DND-41 (cell line): ENCODE measurements at regions not wholly inside any gene's neighbourhood (a gene's known extent, or its start where the extent isn't known, plus 50 kb on each side); places are given as distances from the start of the nearest gene placed in this dataset.

Source experiments
- CTCF ChIP-seq: IDR thresholded peaks from 2 replicates; pipeline ENCODE4 v1.5.1; 2012; ENCODE audit warnings: borderline replicate concordance, low read length, moderate library complexity, mild to moderate bottlenecking; ENCODE audit not compliant: poor library complexity, severe bottlenecking; ENCODE audit errors: extremely low read depth
- EZH2 ChIP-seq: IDR thresholded peaks from 3 replicates; pipeline ENCODE4 v1.6.1; 2012; ENCODE audit warnings: borderline replicate concordance, low read depth, mild to moderate bottlenecking, moderate library complexity, low read length, inconsistent platforms; ENCODE audit not compliant: severe bottlenecking

DNA sequence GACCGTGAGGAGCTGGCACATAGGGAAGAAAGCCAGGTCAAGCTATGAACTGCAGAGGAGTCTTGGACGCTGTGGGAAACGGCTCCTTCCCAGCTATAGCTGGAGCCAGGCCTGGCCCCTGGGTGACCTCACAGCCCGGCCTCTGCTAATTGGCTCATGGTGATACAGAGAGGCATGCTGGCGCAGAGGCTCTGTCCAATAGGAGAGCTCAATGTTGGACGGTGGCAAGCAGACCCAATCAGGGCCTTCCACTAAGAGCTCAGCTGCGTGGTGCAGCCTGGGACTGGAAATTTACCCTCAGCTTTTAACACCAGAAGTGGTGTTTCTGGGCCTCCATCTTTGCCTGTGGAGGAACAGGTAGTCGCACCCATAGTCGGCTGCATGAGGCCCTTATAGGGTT is 64.4 kb upstream of the GRHL3 start:
- TF ChIP-seq CTCF (no peak), EZH2 (no peak)
